GM12801 (cell line): ENCODE measurements at regions not wholly inside any gene's neighbourhood (a gene's known extent, or its start where the extent isn't known, plus 50 kb on each side); places are given as distances from the start of the nearest gene placed in this dataset.

Source experiments
- CTCF ChIP-seq: IDR thresholded peaks from one replicate; pipeline ENCODE4 v1.5.1; 2011; ENCODE audit warnings: control low read depth; ENCODE audit not compliant: insufficient read length; ENCODE audit errors: extremely low read depth

- no peak for TF ChIP-seq CTCF
Observed at GRCh38 chr5:8633696-8634095, 764.7 kb downstream of the MTRR start.

- no peak for TF ChIP-seq CTCF
Observed at GRCh38 chr5:8634219-8634618, 765.3 kb downstream of the MTRR start.

GRCh38 chr5:8641786-8642505 is 773.0 kb downstream of the MTRR start:
- TF ChIP-seq CTCF = no peak

- TF ChIP-seq CTCF = no peak
Observed at GRCh38 chr5:8644377-8644776, 775.4 kb downstream of the MTRR start.

- no peak for TF ChIP-seq CTCF
Observed at GRCh38 chr5:8647111-8647510, 778.2 kb downstream of the MTRR start.

GRCh38 chr5:8650186-8650585 is 781.2 kb downstream of the MTRR start:
- no peak for TF ChIP-seq CTCF

- no peak for TF ChIP-seq CTCF
Observed at GRCh38 chr5:8660133-8660893, 791.4 kb downstream of the MTRR start.
